ENCODE measurements at regions not wholly inside any gene's neighbourhood (a gene's known extent, or its start where the extent isn't known, plus 50 kb on each side); places are given as distances from the start of the nearest gene placed in this dataset.

DNA sequence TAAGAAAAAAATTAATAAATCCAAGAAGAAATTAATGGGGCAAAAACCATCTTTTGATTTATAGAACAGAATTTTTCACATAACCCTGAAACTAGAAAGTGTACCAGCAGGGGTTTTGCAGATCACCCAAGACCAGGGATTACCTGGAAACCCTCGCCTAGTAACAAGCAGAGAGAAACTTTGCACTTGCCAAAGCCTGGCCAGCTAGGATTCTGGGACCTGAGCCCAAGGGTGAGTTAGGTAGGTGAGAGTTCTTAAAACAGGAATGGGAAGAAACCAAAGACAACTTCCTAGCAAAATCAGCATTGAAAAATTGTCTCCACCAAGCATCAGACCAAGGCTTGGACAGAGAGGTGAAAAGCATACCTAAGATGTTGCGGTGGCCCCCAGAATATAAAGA is 247.0 kb upstream of the NBEA start:
- no peaks in the 10 kb centered on the region for H4K20me1 ChIP-seq (ENCODE audit: insufficient read depth, low read length, poor library complexity, severe bottlenecking)
- no peaks in the 10 kb centered on the region for H3K79me2 ChIP-seq (ENCODE audit: insufficient read depth, low read length)
- no peak overlapping the region for H3K4me3 ChIP-seq (ENCODE audit: low read length, poor library complexity, severe bottlenecking)
- H3K4me2 ChIP-seq (ENCODE audit: low read depth, low read length, poor library complexity, severe bottlenecking): no peak overlapping the region
- TF ChIP-seq, protein P1, sequence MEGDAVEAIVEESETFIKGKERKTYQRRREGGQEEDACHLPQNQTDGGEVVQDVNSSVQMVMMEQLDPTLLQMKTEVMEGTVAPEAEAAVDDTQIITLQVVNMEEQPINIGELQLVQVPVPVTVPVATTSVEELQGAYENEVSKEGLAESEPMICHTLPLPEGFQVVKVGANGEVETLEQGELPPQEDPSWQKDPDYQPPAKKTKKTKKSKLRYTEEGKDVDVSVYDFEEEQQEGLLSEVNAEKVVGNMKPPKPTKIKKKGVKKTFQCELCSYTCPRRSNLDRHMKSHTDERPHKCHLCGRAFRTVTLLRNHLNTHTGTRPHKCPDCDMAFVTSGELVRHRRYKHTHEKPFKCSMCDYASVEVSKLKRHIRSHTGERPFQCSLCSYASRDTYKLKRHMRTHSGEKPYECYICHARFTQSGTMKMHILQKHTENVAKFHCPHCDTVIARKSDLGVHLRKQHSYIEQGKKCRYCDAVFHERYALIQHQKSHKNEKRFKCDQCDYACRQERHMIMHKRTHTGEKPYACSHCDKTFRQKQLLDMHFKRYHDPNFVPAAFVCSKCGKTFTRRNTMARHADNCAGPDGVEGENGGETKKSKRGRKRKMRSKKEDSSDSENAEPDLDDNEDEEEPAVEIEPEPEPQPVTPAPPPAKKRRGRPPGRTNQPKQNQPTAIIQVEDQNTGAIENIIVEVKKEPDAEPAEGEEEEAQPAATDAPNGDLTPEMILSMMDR (conservative IDR thresholded peaks at IDR 0.05; ENCODE audit: low read length): no peak
- TF ChIP-seq EZH2phosphoT487 (IDR thresholded peaks at IDR 0.05; ENCODE audit: borderline replicate concordance): no peak
- no peak overlapping the region for H3K9ac ChIP-seq (ENCODE audit: low read depth, low read length, poor library complexity, severe bottlenecking)
- H2AFZ ChIP-seq (ENCODE audit: low read length): no peak overlapping the region
- no peaks in the 10 kb centered on the region for H3K36me3 ChIP-seq (ENCODE audit: insufficient read depth, low read length)
- H3K9me3 ChIP-seq (ENCODE audit: insufficient read depth, low read depth, low read length): peaks cover 3% of the 10 kb centered on the region; the same call in 1 of the 2 replicates
- no peaks in the 10 kb centered on the region for H3K4me1 ChIP-seq (ENCODE audit: insufficient read depth, low read length, poor library complexity, severe bottlenecking)
- H3F3A ChIP-seq (ENCODE audit: low read depth): no peaks in the 10 kb centered on the region
- H3K9me2 ChIP-seq (replicated peaks; ENCODE audit: low read depth, low read length): no peaks in the 10 kb centered on the region
- no peaks in the 10 kb centered on the region for H3K27me3 ChIP-seq (ENCODE audit: insufficient read depth, low read length, poor library complexity, severe bottlenecking)

DNA sequence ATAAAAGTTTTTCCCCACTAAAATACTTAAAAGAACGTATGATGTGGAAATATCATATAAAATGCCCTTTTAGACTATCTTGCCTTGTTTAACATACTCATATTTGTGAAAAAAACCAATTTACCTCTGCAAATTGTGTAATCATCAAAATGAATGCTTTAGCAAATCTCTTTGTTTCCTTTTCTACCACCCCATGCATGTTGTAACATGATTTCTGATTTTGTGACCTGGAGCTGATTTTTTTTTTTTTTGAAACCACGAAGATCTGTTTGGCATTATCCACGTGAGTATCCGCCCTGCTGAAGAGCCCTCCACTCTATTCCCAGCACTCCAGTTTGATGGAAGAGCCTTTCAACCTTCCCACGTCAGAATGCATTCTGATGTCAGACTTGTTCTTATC is 245.8 kb upstream of the NBEA start:
- no peaks in the 10 kb centered on the region for H3K36me3 ChIP-seq (ENCODE audit: insufficient read depth, low read length)
- H3K4me1 ChIP-seq (ENCODE audit: insufficient read depth, low read length, poor library complexity, severe bottlenecking): no peaks in the 10 kb centered on the region
- peaks cover 3% of the 10 kb centered on the region; the same call in 1 of the 2 replicates for H3K9me3 ChIP-seq (ENCODE audit: insufficient read depth, low read depth, low read length)
- no peak overlapping the region for H3K9ac ChIP-seq (ENCODE audit: low read depth, low read length, poor library complexity, severe bottlenecking)
- no peak overlapping the region for H3K4me3 ChIP-seq (ENCODE audit: low read length, poor library complexity, severe bottlenecking)
- H3K27me3 ChIP-seq (ENCODE audit: insufficient read depth, low read length, poor library complexity, severe bottlenecking): no peaks in the 10 kb centered on the region
- H2AFZ ChIP-seq (ENCODE audit: low read length): no peak overlapping the region
- H3K79me2 ChIP-seq (ENCODE audit: insufficient read depth, low read length): no peaks in the 10 kb centered on the region
- no peak overlapping the region for H3K4me2 ChIP-seq (ENCODE audit: low read depth, low read length, poor library complexity, severe bottlenecking)
- no peaks in the 10 kb centered on the region for H3K9me2 ChIP-seq (replicated peaks; ENCODE audit: low read depth, low read length)
- H3F3A ChIP-seq (ENCODE audit: low read depth): no peaks in the 10 kb centered on the region
- no peak for TF ChIP-seq EZH2phosphoT487 (IDR thresholded peaks at IDR 0.05; ENCODE audit: borderline replicate concordance)
- TF ChIP-seq, protein P1 (conservative IDR thresholded peaks at IDR 0.05; ENCODE audit: low read length): no peak
- no peaks in the 10 kb centered on the region for H4K20me1 ChIP-seq (ENCODE audit: insufficient read depth, low read length, poor library complexity, severe bottlenecking)

DNA sequence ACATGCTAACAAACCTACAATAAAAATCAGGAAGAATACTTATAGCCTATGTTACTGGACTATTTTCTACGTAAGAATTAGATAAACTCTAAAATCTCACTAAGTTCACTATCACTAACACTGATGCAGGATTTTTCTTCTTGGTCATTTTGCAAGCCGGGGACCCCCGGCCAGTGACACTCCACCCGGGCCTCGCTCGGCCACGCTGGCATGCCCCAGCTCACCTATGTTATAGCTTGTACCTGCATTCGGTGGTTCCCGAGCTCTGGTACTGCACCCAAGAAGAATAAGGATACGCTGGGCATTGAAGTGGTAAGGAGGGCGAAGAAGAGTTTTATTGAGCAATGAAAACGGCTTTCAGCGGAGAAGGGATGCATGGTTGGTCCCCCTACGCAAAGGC is 245.3 kb upstream of the NBEA start:
- Histone ChIP-seq H3K79me2 (ENCODE audit: insufficient read depth, low read length) (no peaks in the 10 kb centered on the region), H3K9me2 (replicated peaks; ENCODE audit: low read depth, low read length) (no peaks in the 10 kb centered on the region), H3K36me3 (ENCODE audit: insufficient read depth, low read length) (no peaks in the 10 kb centered on the region), H3K9me3 (ENCODE audit: insufficient read depth, low read depth, low read length) (peaks cover 3% of the 10 kb centered on the region; the same call in 1 of the 2 replicates), H3K4me2 (ENCODE audit: low read depth, low read length, poor library complexity, severe bottlenecking) (no peak overlapping the region), H3K27me3 (ENCODE audit: insufficient read depth, low read length, poor library complexity, severe bottlenecking) (no peaks in the 10 kb centered on the region), H3F3A (ENCODE audit: low read depth) (no peaks in the 10 kb centered on the region), H3K4me1 (ENCODE audit: insufficient read depth, low read length, poor library complexity, severe bottlenecking) (no peaks in the 10 kb centered on the region), H2AFZ (ENCODE audit: low read length) (no peak overlapping the region), H3K4me3 (ENCODE audit: low read length, poor library complexity, severe bottlenecking) (no peak overlapping the region), H3K9ac (ENCODE audit: low read depth, low read length, poor library complexity, severe bottlenecking) (no peak overlapping the region), H4K20me1 (ENCODE audit: insufficient read depth, low read length, poor library complexity, severe bottlenecking) (no peaks in the 10 kb centered on the region)
- no peak for TF ChIP-seq EZH2phosphoT487 (IDR thresholded peaks at IDR 0.05; ENCODE audit: borderline replicate concordance)
- TF ChIP-seq, protein P1 (conservative IDR thresholded peaks at IDR 0.05; ENCODE audit: low read length): no peak
